ENCODE measurements at regions not wholly inside any gene's neighbourhood (a gene's known extent, or its start where the extent isn't known, plus 50 kb on each side); places are given as distances from the start of the nearest gene placed in this dataset.

- no peak for TF ChIP-seq FIP1L1 (IDR thresholded peaks at IDR 0.05; ENCODE audit: borderline replicate concordance, insufficient read depth, low read depth, low read length)
- TF ChIP-seq JUNB (CRISPR knock-in tag; IDR thresholded peaks at IDR 0.05; ENCODE audit: borderline replicate concordance): no peak
- TF ChIP-seq SNAI1 (CRISPR knock-in tag; IDR thresholded peaks at IDR 0.05; ENCODE audit: borderline replicate concordance): no peak
- TF ChIP-seq XRCC5 (optimal IDR thresholded peaks at IDR 0.05; ENCODE audit: low read length): no peak
- TF ChIP-seq ZBTB10 (CRISPR knock-in tag; IDR thresholded peaks at IDR 0.05; ENCODE audit: borderline replicate concordance): no peak
- TF ChIP-seq PBX3 (CRISPR knock-in tag; IDR thresholded peaks at IDR 0.05; ENCODE audit: borderline replicate concordance): no peak
- TF ChIP-seq KDM2A (CRISPR knock-in tag; IDR thresholded peaks at IDR 0.05; ENCODE audit: borderline replicate concordance, low read depth): no peak
- no peak for TF ChIP-seq HNRNPUL1 (IDR thresholded peaks at IDR 0.05; ENCODE audit: low read depth, low read length)
- no peak for TF ChIP-seq ZNF441 (CRISPR knock-in tag; IDR thresholded peaks at IDR 0.05; ENCODE audit: borderline replicate concordance)
- TF ChIP-seq HOXA3 (CRISPR knock-in tag; IDR thresholded peaks at IDR 0.05): no peak
- no peak for TF ChIP-seq TARDBP (CRISPR knock-in tag; IDR thresholded peaks at IDR 0.05)
- TF ChIP-seq, protein P1, sequence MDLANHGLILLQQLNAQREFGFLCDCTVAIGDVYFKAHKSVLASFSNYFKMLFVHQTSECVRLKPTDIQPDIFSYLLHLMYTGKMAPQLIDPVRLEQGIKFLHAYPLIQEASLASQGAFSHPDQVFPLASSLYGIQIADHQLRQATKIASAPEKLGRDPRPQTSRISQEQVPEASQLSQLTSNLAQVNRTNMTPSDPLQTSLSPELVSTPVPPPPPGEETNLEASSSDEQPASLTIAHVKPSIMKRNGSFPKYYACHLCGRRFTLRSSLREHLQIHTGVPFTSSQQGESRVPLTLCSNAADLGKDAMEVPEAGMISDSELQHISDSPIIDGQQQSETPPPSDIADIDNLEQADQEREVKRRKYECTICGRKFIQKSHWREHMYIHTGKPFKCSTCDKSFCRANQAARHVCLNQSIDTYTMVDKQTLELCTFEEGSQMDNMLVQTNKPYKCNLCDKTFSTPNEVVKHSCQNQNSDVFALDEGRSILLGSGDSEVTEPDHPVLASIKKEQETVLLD (CRISPR knock-in tag; IDR thresholded peaks at IDR 0.05; ENCODE audit: low read depth): no peak
- TF ChIP-seq ZNF879 (CRISPR knock-in tag; IDR thresholded peaks at IDR 0.05): no peak
- TF ChIP-seq ZFAT (CRISPR knock-in tag; conservative IDR thresholded peaks at IDR 0.05): no peak
Observed at GRCh38 chr10:131493432-131493831, 181.9 kb upstream of the TCERG1L start (continued).
